ENCODE measurements at regions not wholly inside any gene's neighbourhood (a gene's known extent, or its start where the extent isn't known, plus 50 kb on each side); places are given as distances from the start of the nearest gene placed in this dataset.
A peak's percentile ranks its signal among the peaks of the same experiment; 100 is the strongest.
"Not testable (repeated sequence)": the region's sequence is repeated elsewhere in the genome, so short reads cannot be mapped to it uniquely, and the experiment has no call there.

GRCh38 chr12:127761880-127762279 lies 505.1 kb upstream of the TMEM132C start:
- no peak for DNase-seq

GRCh38 chr12:127767656-127768055 lies 499.3 kb upstream of the TMEM132C start:
- DNase-seq = no peak

- no peak for DNase-seq
Measured at GRCh38 chr12:127770118-127770517, 496.9 kb upstream of the TMEM132C start.

- no peak for DNase-seq
Measured at GRCh38 chr12:127771546-127771945, 495.4 kb upstream of the TMEM132C start.

GRCh38 chr12:127773520-127773919 lies 493.4 kb upstream of the TMEM132C start:
- DNase-seq = no peak

GRCh38 chr12:127774828-127775227 lies 492.1 kb upstream of the TMEM132C start:
- DNase-seq = no peak

GRCh38 chr12:127779301-127780045 lies 487.5 kb upstream of the TMEM132C start:
- DNase-seq = no peak

GRCh38 chr12:127780881-127781280 lies 486.1 kb upstream of the TMEM132C start:
- no peak for DNase-seq

- no peak for DNase-seq
Measured at GRCh38 chr12:127781336-127781735, 485.6 kb upstream of the TMEM132C start.

GRCh38 chr12:127785540-127785939 lies 481.4 kb upstream of the TMEM132C start:
- DNase-seq = peak; percentile 60

- no peak for DNase-seq
Measured at GRCh38 chr12:127785986-127786590, 480.9 kb upstream of the TMEM132C start.

- no peak for DNase-seq
Measured at GRCh38 chr12:127787544-127787943, 479.4 kb upstream of the TMEM132C start.

GRCh38 chr12:127790376-127790775 lies 476.6 kb upstream of the TMEM132C start:
- DNase-seq = no peak

GRCh38 chr12:127791217-127791616 lies 475.8 kb upstream of the TMEM132C start:
- no peak for DNase-seq

- no peak for DNase-seq
Measured at GRCh38 chr12:127797918-127798317, 469.1 kb upstream of the TMEM132C start.

- no peak for DNase-seq
Measured at GRCh38 chr12:127802271-127802670, 464.7 kb upstream of the TMEM132C start.

- DNase-seq = no peak
Measured at GRCh38 chr12:127803545-127803944, 463.4 kb upstream of the TMEM132C start.

- peak; percentile 45 for DNase-seq
Measured at GRCh38 chr12:127809275-127809674, 457.7 kb upstream of the TMEM132C start.

GRCh38 chr12:127810041-127810440 lies 456.9 kb upstream of the TMEM132C start:
- peak; percentile 53 for DNase-seq

- DNase-seq = not testable (repeated sequence)
Measured at GRCh38 chr12:127810459-127810858, 456.5 kb upstream of the TMEM132C start.

- DNase-seq = peak; percentile 92
Measured at GRCh38 chr12:127811988-127812387, 455.0 kb upstream of the TMEM132C start.

- DNase-seq = no peak
Measured at GRCh38 chr12:127813147-127813546, 453.8 kb upstream of the TMEM132C start.

GRCh38 chr12:127819056-127819455 lies 447.9 kb upstream of the TMEM132C start:
- no peak for DNase-seq

GRCh38 chr12:127820271-127820670 lies 446.7 kb upstream of the TMEM132C start:
- DNase-seq = no peak

- no peak for DNase-seq
Measured at GRCh38 chr12:127820846-127821245, 446.1 kb upstream of the TMEM132C start.
